Neural crest cell (in vitro differentiated cells): ENCODE measurements at regions not wholly inside any gene's neighbourhood (a gene's known extent, or its start where the extent isn't known, plus 50 kb on each side); places are given as distances from the start of the nearest gene placed in this dataset.

Experiments
- DNase-seq: peaks from one replicate; pipeline ENCODE4 v3.0.0; 2021; ENCODE audit warnings: low read depth, mixed read lengths, low spot score
- H3K27ac Mint-ChIP-seq: one replicate; pipeline ENCODE4 v1.8.0; 2021; ENCODE audit warnings: mild to moderate bottlenecking, mixed read lengths; ENCODE audit not compliant: unreplicated experiment
- H3K27me3 Mint-ChIP-seq: 2 replicates; pipeline ENCODE4 v1.8.0; 2021; ENCODE audit warnings: low read depth, mild to moderate bottlenecking, mixed read lengths
- H3K36me3 Mint-ChIP-seq: 2 replicates; pipeline ENCODE4 v1.8.0; 2021; ENCODE audit warnings: low read depth, mild to moderate bottlenecking, mixed read lengths
- H3K4me1 Mint-ChIP-seq: 2 replicates; pipeline ENCODE4 v1.8.0; 2021; ENCODE audit warnings: mixed read lengths
- H3K4me3 Mint-ChIP-seq: one replicate; pipeline ENCODE4 v1.8.0; 2021; ENCODE audit warnings: mild to moderate bottlenecking, mixed read lengths
- H3K9me3 Mint-ChIP-seq: 2 replicates; pipeline ENCODE4 v1.8.0; 2021; ENCODE audit warnings: mixed read lengths
- CTCF ChIP-seq: fragments of 200-600 bp; sonication (generic); conservative IDR thresholded peaks from 2 replicates; pipeline ENCODE4 v1.5.0; 2021; ENCODE audit warnings: antibody characterized with exemption, mild to moderate bottlenecking

DNA sequence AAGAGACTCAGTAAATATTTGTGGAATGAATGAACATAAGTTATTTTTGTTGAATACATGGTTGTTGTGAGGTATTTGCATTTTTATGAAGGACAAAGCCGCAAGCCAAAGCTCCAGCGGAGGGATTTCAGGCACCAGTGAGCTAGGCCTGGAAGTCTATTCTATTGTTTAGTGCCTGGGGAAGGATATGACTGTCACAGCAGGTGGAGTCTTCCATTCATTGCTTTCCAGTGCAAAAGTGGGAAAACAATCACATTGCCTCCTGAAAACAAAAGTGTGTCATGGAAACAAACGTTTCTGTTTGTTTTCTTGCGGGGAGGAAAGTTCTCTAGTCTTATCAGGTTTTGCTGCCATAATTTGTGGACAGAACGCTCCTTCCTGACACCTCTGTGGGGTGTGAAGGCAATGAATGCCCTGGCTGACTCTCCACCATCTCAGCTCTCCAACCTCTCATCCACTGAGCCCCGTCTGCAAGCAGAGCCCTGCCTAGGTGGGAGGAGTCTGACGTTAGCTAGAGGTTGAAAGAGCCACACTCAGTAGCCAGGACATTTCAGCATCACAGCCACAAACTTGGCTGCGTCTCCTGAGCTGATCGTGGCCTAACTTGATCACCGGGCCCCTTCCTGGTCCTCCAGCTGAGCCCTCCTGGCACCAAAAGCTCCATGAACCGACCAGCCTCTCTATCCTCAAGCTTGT, 739.1 kb downstream of the MATN1 start:
- peaks cover 2% of the 10 kb centered on the region for H3K27me3 Mint-ChIP-seq
- H3K4me1 Mint-ChIP-seq: peaks cover 26% of the 10 kb centered on the region
- H3K36me3 Mint-ChIP-seq: no peaks in the 10 kb centered on the region
- no peak for TF ChIP-seq CTCF
- DNase-seq: no peak
- peaks cover 4% of the 10 kb centered on the region for H3K9me3 Mint-ChIP-seq
- H3K27ac Mint-ChIP-seq: no peak overlapping the region
- H3K4me3 Mint-ChIP-seq: no peak overlapping the region

DNA sequence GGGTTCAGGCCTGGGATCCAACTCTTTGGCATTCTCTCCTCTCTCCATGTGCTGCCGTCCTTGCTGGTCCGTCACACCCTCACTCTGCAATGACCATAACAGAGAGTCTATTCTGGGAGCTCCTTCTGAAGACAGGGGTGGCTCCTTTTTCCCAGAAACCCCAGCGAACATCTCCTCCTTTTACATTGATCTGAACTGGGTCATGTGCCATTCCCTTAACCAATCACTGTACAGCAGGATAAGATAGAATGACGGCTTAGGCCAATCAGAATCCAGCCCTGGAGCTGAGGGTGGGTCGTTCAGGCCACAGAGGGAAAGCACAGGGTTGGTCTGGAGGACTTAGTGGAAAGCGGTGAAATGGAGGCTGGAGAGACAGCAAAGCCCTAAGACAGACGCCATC, 740.1 kb downstream of the MATN1 start:
- no peak for DNase-seq
- Mint-ChIP-seq H3K36me3 (no peaks in the 10 kb centered on the region), H3K9me3 (peaks cover 4% of the 10 kb centered on the region), H3K27ac (no peak overlapping the region), H3K4me1 (peaks cover 26% of the 10 kb centered on the region), H3K4me3 (no peak overlapping the region), H3K27me3 (peaks cover 2% of the 10 kb centered on the region)
- TF ChIP-seq CTCF: no peak

- H3K27ac Mint-ChIP-seq: no peak overlapping the region
- H3K36me3 Mint-ChIP-seq: no peaks in the 10 kb centered on the region
- TF ChIP-seq CTCF: no peak
- peaks cover 8% of the 10 kb centered on the region for H3K9me3 Mint-ChIP-seq
- DNase-seq: no peak
- H3K4me3 Mint-ChIP-seq: no peak overlapping the region
- H3K27me3 Mint-ChIP-seq: peaks cover 5% of the 10 kb centered on the region
- H3K4me1 Mint-ChIP-seq: peaks cover 14% of the 10 kb centered on the region
Measured at GRCh38 chr1:29981586-29982239, 741.7 kb downstream of the MATN1 start.

- Mint-ChIP-seq H3K36me3 (no peaks in the 10 kb centered on the region), H3K27me3 (peaks cover 15% of the 10 kb centered on the region), H3K4me3 (no peak overlapping the region), H3K4me1 (peaks cover 16% of the 10 kb centered on the region), H3K9me3 (peaks cover 7% of the 10 kb centered on the region), H3K27ac (no peak overlapping the region)
- DNase-seq: no peak
- no peak for TF ChIP-seq CTCF
Measured at GRCh38 chr1:29977550-29977949, 741.2 kb downstream of the PTPRU start.

DNA sequence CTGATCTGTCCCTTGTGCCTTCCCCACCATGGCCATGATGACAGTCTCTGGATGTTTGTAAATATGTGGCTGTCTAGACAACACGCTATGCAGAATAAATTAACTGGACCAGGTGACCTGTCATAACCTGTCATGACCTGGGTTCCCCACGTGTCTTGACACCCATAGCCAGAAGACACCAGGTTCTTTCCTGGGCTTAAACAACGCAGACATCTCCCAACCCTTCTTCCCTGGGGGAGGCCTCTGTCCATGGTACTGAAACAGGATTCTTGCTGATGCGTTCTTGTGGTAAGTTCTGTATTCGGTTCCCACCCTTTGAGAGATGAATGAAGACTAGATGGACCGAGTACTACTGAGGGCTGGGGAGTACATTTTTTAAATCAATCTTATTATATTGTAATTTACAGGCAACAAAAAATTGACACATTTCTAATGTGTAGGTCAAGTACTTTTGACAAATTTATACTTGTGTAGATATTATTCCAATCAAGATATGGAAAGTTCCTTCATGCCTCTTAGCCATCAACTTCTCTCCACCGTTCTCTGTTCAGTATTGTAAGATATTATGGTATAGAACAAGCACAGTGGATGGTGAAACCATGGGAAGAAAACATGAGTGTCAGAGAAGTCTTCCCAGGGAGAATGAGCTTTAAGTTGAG, 738.8 kb downstream of the PTPRU start:
- Mint-ChIP-seq H3K9me3 (peaks cover 7% of the 10 kb centered on the region), H3K27me3 (peaks cover 29% of the 10 kb centered on the region), H3K4me1 (peaks cover 16% of the 10 kb centered on the region), H3K27ac (no peak overlapping the region), H3K36me3 (no peaks in the 10 kb centered on the region), H3K4me3 (no peak overlapping the region)
- DNase-seq: peak; percentile 55
- no peak for TF ChIP-seq CTCF
